Peyer's patch (tissue), 4 donors: ENCODE measurements at regions not wholly inside any gene's neighbourhood (a gene's known extent, or its start where the extent isn't known, plus 50 kb on each side); places are given as distances from the start of the nearest gene placed in this dataset.

ENCODE experiments used
- POLR2A ChIP-seq, 2 donors: fragments of 450-650 bp; IDR thresholded peaks; one replicate each; pipeline ENCODE4 v1.5.1; 2017; ENCODE audit warnings: antibody characterized with exemption in 2 of 2, mild to moderate bottlenecking in 2 of 2, moderate library complexity in 2 of 2
- TF ChIP-seq, protein P1 (sequence below), 6 experiments: fragments of 450-650 bp in 4 of 6; fragments of 200-600 bp in 2 of 6; sonication (generic) in 1 of 6; IDR thresholded peaks; one replicate each; pipeline ENCODE4 v1.5.1; 2017 to 2019; ENCODE audit warnings: antibody characterized with exemption in 6 of 6, mild to moderate bottlenecking in 3 of 6, moderate library complexity in 1 of 6

- no peak for TF ChIP-seq POLR2A (IDR thresholded peaks at IDR 0.05)
- TF ChIP-seq, protein P1, sequence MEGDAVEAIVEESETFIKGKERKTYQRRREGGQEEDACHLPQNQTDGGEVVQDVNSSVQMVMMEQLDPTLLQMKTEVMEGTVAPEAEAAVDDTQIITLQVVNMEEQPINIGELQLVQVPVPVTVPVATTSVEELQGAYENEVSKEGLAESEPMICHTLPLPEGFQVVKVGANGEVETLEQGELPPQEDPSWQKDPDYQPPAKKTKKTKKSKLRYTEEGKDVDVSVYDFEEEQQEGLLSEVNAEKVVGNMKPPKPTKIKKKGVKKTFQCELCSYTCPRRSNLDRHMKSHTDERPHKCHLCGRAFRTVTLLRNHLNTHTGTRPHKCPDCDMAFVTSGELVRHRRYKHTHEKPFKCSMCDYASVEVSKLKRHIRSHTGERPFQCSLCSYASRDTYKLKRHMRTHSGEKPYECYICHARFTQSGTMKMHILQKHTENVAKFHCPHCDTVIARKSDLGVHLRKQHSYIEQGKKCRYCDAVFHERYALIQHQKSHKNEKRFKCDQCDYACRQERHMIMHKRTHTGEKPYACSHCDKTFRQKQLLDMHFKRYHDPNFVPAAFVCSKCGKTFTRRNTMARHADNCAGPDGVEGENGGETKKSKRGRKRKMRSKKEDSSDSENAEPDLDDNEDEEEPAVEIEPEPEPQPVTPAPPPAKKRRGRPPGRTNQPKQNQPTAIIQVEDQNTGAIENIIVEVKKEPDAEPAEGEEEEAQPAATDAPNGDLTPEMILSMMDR (IDR thresholded peaks at IDR 0.05): no peak
These were observed 562.0 kb upstream of the AADAT start for GRCh38 chr4:170651786-170652185.
